ENCODE measurements at regions not wholly inside any gene's neighbourhood (a gene's known extent, or its start where the extent isn't known, plus 50 kb on each side); places are given as distances from the start of the nearest gene placed in this dataset.

DNA sequence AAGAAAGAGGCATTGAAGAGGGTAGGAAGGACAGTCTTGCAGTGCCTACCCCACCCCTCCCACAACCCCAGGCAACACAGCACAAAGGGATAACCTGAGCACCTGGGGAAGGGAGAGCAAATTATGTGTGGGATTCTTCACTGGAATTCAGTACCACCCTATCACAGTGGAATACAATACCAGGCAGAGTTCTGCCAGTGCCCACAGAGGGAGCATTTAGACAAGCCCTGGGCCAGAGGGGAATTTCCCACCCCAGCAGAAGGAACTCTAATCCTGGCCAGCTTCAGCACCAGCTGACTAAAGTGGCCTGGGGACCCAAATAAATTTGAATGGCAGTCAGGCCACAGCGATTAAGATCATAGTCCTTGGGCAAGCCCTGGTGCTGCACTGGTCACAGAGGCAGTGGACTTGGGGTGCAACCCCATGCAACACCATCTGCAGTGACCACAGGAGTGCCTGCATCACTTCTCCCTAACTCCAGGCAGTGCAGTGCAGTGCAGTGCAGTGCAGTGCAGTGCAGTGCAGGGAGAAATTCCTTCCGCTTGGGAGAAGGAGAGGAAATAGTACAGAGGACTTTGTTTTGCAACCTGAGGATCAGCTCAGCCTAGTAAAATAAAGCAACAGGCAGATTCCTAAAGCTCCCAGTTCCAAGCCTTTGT lies 147.8 kb upstream of the SRD5A2 start:
- Histone ChIP-seq H3K9me3 (no peaks in the 10 kb centered on the region), H3K4me3 (no peak overlapping the region)
- no peak for TF ChIP-seq CTCF (IDR thresholded peaks at IDR 0.05)

GRCh38 chr2:31726457-31726856 lies 145.7 kb upstream of the SRD5A2 start:
- no peak for DNase-seq (ENCODE audit: low spot score)
- Histone ChIP-seq H3K4me3 (no peak overlapping the region), H3K27me3 (no peaks in the 10 kb centered on the region), H3K4me1 (no peaks in the 10 kb centered on the region), H3K9me3 (no peaks in the 10 kb centered on the region), H3K27ac (no peak overlapping the region), H3K36me3 (no peaks in the 10 kb centered on the region)
- no peak for TF ChIP-seq CTCF (IDR thresholded peaks at IDR 0.05)

More for the DNA sequence above, 147.8 kb upstream of the SRD5A2 start:
- Histone ChIP-seq H3K27ac (no peak overlapping the region), H3K4me1 (no peaks in the 10 kb centered on the region), H3K27me3 (no peaks in the 10 kb centered on the region), H3K36me3 (no peaks in the 10 kb centered on the region)
- DNase-seq (ENCODE audit: low spot score): no peak

DNA sequence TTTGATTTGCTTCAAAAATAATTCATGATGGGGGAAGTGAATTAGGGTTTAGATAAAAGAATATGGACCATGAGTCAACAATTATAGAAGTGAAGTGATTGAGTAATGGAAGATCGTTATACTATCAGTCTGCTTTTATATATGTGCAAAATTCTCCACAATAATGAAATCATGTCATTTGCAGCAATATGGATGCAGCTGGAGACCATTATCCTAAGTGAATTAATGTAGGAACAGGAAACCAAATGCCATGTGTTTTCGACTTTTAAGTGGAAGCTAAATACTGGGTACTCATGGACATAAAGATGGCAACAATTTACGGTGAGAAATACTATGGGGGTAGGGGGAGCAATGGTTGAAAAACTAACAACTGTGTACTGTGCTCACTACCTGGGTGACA lies 144.7 kb upstream of the SRD5A2 start:
- Histone ChIP-seq H3K4me3 (no peak overlapping the region), H3K4me1 (no peaks in the 10 kb centered on the region), H3K36me3 (no peaks in the 10 kb centered on the region), H3K27me3 (no peaks in the 10 kb centered on the region), H3K27ac (no peak overlapping the region), H3K9me3 (no peaks in the 10 kb centered on the region)
- DNase-seq (ENCODE audit: low spot score): no peak
- no peak for TF ChIP-seq CTCF (IDR thresholded peaks at IDR 0.05)

GRCh38 chr2:31711737-31712136 lies 131.0 kb upstream of the SRD5A2 start:
- no peak overlapping the region for H3K27ac ChIP-seq
- H3K9me3 ChIP-seq: peaks cover 0 to 4% of the 10 kb centered on the region in 2 donors
- no peaks in the 10 kb centered on the region for H3K4me1 ChIP-seq
- no peaks in the 10 kb centered on the region for H3K36me3 ChIP-seq
- H3K4me3 ChIP-seq: no peak overlapping the region
- no peak for DNase-seq (ENCODE audit: low spot score)
- TF ChIP-seq CTCF (IDR thresholded peaks at IDR 0.05): no peak
- no peaks in the 10 kb centered on the region for H3K27me3 ChIP-seq

DNA sequence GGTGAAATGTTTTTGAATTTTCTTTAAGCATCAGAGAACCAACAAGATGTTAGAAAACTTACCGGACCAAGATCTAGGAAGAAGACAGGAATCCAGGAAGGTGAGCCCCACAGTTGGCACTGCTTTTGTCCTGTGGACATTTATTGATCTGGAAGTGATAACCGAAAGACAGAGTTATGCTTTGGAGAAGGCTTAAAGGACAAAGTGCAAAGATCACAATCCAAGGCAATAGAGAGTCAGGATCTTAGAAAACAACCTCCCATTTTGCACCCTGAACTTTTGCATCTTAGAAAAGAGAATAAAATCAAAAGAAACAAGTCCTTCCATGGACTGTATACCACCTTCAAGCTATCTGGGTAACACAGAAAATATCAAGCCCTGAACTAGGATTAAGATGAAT lies 129.4 kb upstream of the SRD5A2 start:
- no peaks in the 10 kb centered on the region for H3K4me1 ChIP-seq
- H3K36me3 ChIP-seq: no peaks in the 10 kb centered on the region

More for the DNA sequence above, 129.4 kb upstream of the SRD5A2 start:
- no peak for DNase-seq (ENCODE audit: low spot score)
- Histone ChIP-seq H3K4me3 (no peak overlapping the region), H3K27me3 (no peaks in the 10 kb centered on the region), H3K27ac (no peak overlapping the region), H3K9me3 (peaks cover 0 to 4% of the 10 kb centered on the region in 2 donors)
- TF ChIP-seq CTCF (IDR thresholded peaks at IDR 0.05): no peak

All from right atrium auricular region (tissue), 2 donors.